ENCODE measurements at regions not wholly inside any gene's neighbourhood (a gene's known extent, or its start where the extent isn't known, plus 50 kb on each side); places are given as distances from the start of the nearest gene placed in this dataset.

GRCh38 chr7:137165786-137166185 is 177.7 kb downstream of the PTN start:
- TF ChIP-seq EZH2 (IDR thresholded peaks at IDR 0.05; ENCODE audit: low read depth, unreplicated experiment) = no peak
- no peak for TF ChIP-seq POLR2AphosphoS5 (IDR thresholded peaks at IDR 0.05; ENCODE audit: low read depth)
- no peak for TF ChIP-seq CTCF (conservative IDR thresholded peaks at IDR 0.05; ENCODE audit: low read depth in 2 of 2)
- no peak for TF ChIP-seq CREB1 (CRISPR knock-in tag; IDR thresholded peaks at IDR 0.05; ENCODE audit: low read depth)
- no peak for TF ChIP-seq EZH2phosphoT487 (IDR thresholded peaks at IDR 0.05; ENCODE audit: unreplicated experiment)
- no peak for TF ChIP-seq REST (IDR thresholded peaks at IDR 0.05; ENCODE audit: unreplicated experiment)
- TF ChIP-seq STAT1 (IDR thresholded peaks at IDR 0.05; ENCODE audit: unreplicated experiment) = no peak
- TF ChIP-seq JUNB (IDR thresholded peaks at IDR 0.05; ENCODE audit: unreplicated experiment) = no peak
- TF ChIP-seq ETS1 (IDR thresholded peaks at IDR 0.05) = no peak
